Calu3 (cell line): ENCODE measurements at regions not wholly inside any gene's neighbourhood (a gene's known extent, or its start where the extent isn't known, plus 50 kb on each side); places are given as distances from the start of the nearest gene placed in this dataset.

Source experiments
- BruUV-seq: library from RNA; stranded (reverse); fragments of 400-500 nt; replicated peaks from 2 replicates; lab custom pipeline; 2021; lab: Mats Ljungman, UMichigan
- CTCF ChIA-PET: fragments of 300-600 bp; sonication (Branson Sonifier 250); formaldehyde crosslinking; loops from one replicate; lab custom pipeline; 2022; ENCODE audit warnings: antibody characterized with exemption; lab: Charles Lee
- DNase-seq: peaks from one replicate; pipeline ENCODE4 v3.0.0; 2022
- H3K27ac Mint-ChIP-seq: one replicate; pipeline ENCODE4 v1.8.0; 2022; ENCODE audit warnings: mixed read lengths; ENCODE audit not compliant: unreplicated experiment
- H3K27me3 Mint-ChIP-seq: one replicate; pipeline ENCODE4 v1.8.0; 2022; ENCODE audit warnings: mixed read lengths; ENCODE audit not compliant: unreplicated experiment
- H3K36me3 Mint-ChIP-seq: one replicate; pipeline ENCODE4 v1.8.0; 2022; ENCODE audit warnings: mild to moderate bottlenecking, moderate library complexity, mixed read lengths; ENCODE audit not compliant: insufficient read depth, unreplicated experiment
- H3K4me1 Mint-ChIP-seq: one replicate; pipeline ENCODE4 v1.8.0; 2022; ENCODE audit warnings: mild to moderate bottlenecking, low read depth, mixed read lengths; ENCODE audit not compliant: unreplicated experiment
- H3K4me3 Mint-ChIP-seq: one replicate; pipeline ENCODE4 v1.8.0; 2022; ENCODE audit warnings: mild to moderate bottlenecking, low read depth, moderate library complexity, mixed read lengths; ENCODE audit not compliant: unreplicated experiment
- H3K9me3 Mint-ChIP-seq: one replicate; pipeline ENCODE4 v1.8.0; 2022; ENCODE audit warnings: low read depth, mixed read lengths; ENCODE audit not compliant: unreplicated experiment
- CTCF ChIP-seq: fragments of 200-600 bp; IDR thresholded peaks from one replicate; pipeline ENCODE4 v1.8.0; 2022; ENCODE audit warnings: antibody characterized with exemption; ENCODE audit not compliant: unreplicated experiment
- intact Hi-C: fragments of 100-400 bp; cut with micrococcal nuclease; formaldehyde crosslinking; loops from one replicate; pipeline ENCODE4 v1.10.0; 2022; ENCODE audit not compliant: unreplicated experiment

- DNase-seq = no peak
- no peak overlapping the region for H3K27ac Mint-ChIP-seq
- H3K36me3 Mint-ChIP-seq = no peaks in the 10 kb centered on the region
- intact Hi-C loops = no loop called here
- H3K4me1 Mint-ChIP-seq = no peaks in the 10 kb centered on the region
- H3K27me3 Mint-ChIP-seq = no peaks in the 10 kb centered on the region
- no peaks in the 10 kb centered on the region for H3K9me3 Mint-ChIP-seq
- no peak overlapping the region for H3K4me3 Mint-ChIP-seq
- CTCF ChIA-PET = no interaction called here
- BruUV-seq = no TSS peak
- TF ChIP-seq CTCF = no peak
These were observed 2148.9 kb upstream of the ACO1 start for GRCh38 chr9:30235564-30235963.

- TF ChIP-seq CTCF = no peak
- H3K27ac Mint-ChIP-seq = no peak overlapping the region
- BruUV-seq = no TSS peak
- CTCF ChIA-PET = no interaction called here
- intact Hi-C loops = no loop called here
- no peaks in the 10 kb centered on the region for H3K27me3 Mint-ChIP-seq
- no peaks in the 10 kb centered on the region for H3K4me1 Mint-ChIP-seq
- H3K4me3 Mint-ChIP-seq = no peak overlapping the region
- no peaks in the 10 kb centered on the region for H3K9me3 Mint-ChIP-seq
- H3K36me3 Mint-ChIP-seq = no peaks in the 10 kb centered on the region
- no peak for DNase-seq
These were observed 2144.6 kb upstream of the ACO1 start for GRCh38 chr9:30239878-30240277.

- no peak for TF ChIP-seq CTCF
- H3K4me1 Mint-ChIP-seq = no peaks in the 10 kb centered on the region
- CTCF ChIA-PET = no interaction called here
These were observed 2141.0 kb upstream of the ACO1 start for GRCh38 chr9:30243467-30243866.

GRCh38 chr9:30244877-30245276 lies 2139.6 kb upstream of the ACO1 start:
- DNase-seq = no peak
- CTCF ChIA-PET = no interaction called here
- intact Hi-C loops = no loop called here
- Mint-ChIP-seq H3K36me3 (no peaks in the 10 kb centered on the region), H3K27me3 (no peaks in the 10 kb centered on the region), H3K4me1 (no peaks in the 10 kb centered on the region), H3K27ac (no peak overlapping the region), H3K9me3 (no peaks in the 10 kb centered on the region), H3K4me3 (no peak overlapping the region)
- no TSS peak for BruUV-seq
- TF ChIP-seq CTCF = no peak

More at GRCh38 chr9:30243467-30243866, 2141.0 kb upstream of the ACO1 start:
- intact Hi-C loops = no loop called here
- H3K27me3 Mint-ChIP-seq = no peaks in the 10 kb centered on the region
- H3K27ac Mint-ChIP-seq = no peak overlapping the region
- no peaks in the 10 kb centered on the region for H3K36me3 Mint-ChIP-seq
- no peaks in the 10 kb centered on the region for H3K9me3 Mint-ChIP-seq
- BruUV-seq = no TSS peak
- H3K4me3 Mint-ChIP-seq = no peak overlapping the region
- no peak for DNase-seq
